Transverse colon (tissue), 4 donors: ENCODE measurements at regions not wholly inside any gene's neighbourhood (a gene's known extent, or its start where the extent isn't known, plus 50 kb on each side); places are given as distances from the start of the nearest gene placed in this dataset.

Source experiments
- DNase-seq: peaks from one replicate; pipeline ENCODE4 v3.0.0-alpha.2; 2019
- H3K27ac ChIP-seq, 4 donors: fragments of 200-600 bp; sonication (generic); 2 replicates each; pipeline ENCODE4 v1.5.1; 2016 to 2018; ENCODE audit warnings: inconsistent platforms in 4 of 4
- H3K27me3 ChIP-seq: fragments of 200-600 bp; sonication (generic); 2 replicates; pipeline ENCODE4 v1.5.1; 2017; ENCODE audit warnings: inconsistent platforms
- H3K36me3 ChIP-seq, 4 donors: fragments of 200-600 bp; sonication (generic); 2 replicates each; pipeline ENCODE4 v1.5.1; 2017 to 2019; ENCODE audit warnings: inconsistent platforms in 4 of 4
- H3K4me1 ChIP-seq, 4 donors: fragments of 200-600 bp; sonication (generic); 2 replicates each; pipeline ENCODE4 v1.5.1; 2017 to 2020; ENCODE audit warnings: inconsistent platforms in 4 of 4
- H3K4me3 ChIP-seq, 4 donors: fragments of 200-600 bp; sonication (generic); 1 replicate in 1 of 4; 2 replicates in 3 of 4; pipeline versions ENCODE4 v1.5.1 to v1.6.1; 2017 to 2019; ENCODE audit warnings: inconsistent platforms in 4 of 4
- H3K9me3 ChIP-seq, 2 donors: fragments of 200-600 bp; sonication (generic); 2 replicates each; pipeline ENCODE4 v1.5.1; 2017 to 2019; ENCODE audit warnings: inconsistent platforms in 2 of 2
- EP300 ChIP-seq: sonication (generic); formaldehyde crosslinking; IDR thresholded peaks from one replicate; pipeline ENCODE4 v1.6.1; 2017; ENCODE audit warnings: antibody characterized with exemption, low read depth
- POLR2A ChIP-seq: fragments of 450-650 bp; IDR thresholded peaks from one replicate; pipeline ENCODE4 v1.6.1; 2016; ENCODE audit warnings: antibody characterized with exemption, mild to moderate bottlenecking, moderate library complexity
- POLR2AphosphoS5 ChIP-seq, 3 donors: sonication (generic); formaldehyde crosslinking; IDR thresholded peaks; one replicate each; pipeline ENCODE4 v1.6.1; 2016; ENCODE audit warnings: antibody characterized with exemption in 3 of 3
- WGBS, 2 donors: methylation state at CpG; one replicate each; pipeline ENCODE4 v1.1.5; 2018; ENCODE audit warnings: low coverage in 1 of 2; 5-methylcytosine and 5-hydroxymethylcytosine counted together
- in situ Hi-C, 4 donors: fragments of 200-750 bp; cut with MboI; loops; one replicate each; pipeline versions ENCODE4 v1.15.0 to v1.15.1; 2017; ENCODE audit warnings: low sequenced_read_pairs in 3 of 4, low pct_ligation_motif_present in 1 of 4, low pct_unique_long_range_greater_than_20kb in 1 of 4
- intact Hi-C: fragments of 100-400 bp; cut with DNase I; formaldehyde crosslinking; loops from one replicate; pipeline ENCODE4 v1.15.1; 2023; ENCODE audit warnings: low total_unique reads
- TF ChIP-seq, protein P1 (sequence below), 5 experiments: fragments of 200-600 bp in 3 of 5; fragments of 450-650 bp in 2 of 5; sonication (generic) in 3 of 5; IDR thresholded peaks; 1 replicate in 2 of 5; 2 replicates in 3 of 5; pipeline ENCODE4 v1.5.1; 2016 to 2017; ENCODE audit warnings: antibody characterized with exemption in 5 of 5, inconsistent platforms in 3 of 5, mild to moderate bottlenecking in 2 of 5, moderate library complexity in 1 of 5

- WGBS, 2 donors: 83% methylated on average over 1 of the region's 1 CpG; no CpG with 5 or more reads in 1 of the 2 donors
- Histone ChIP-seq H3K9me3 (no peaks in the 10 kb centered on the region), H3K4me3 (no peak overlapping the region), H3K36me3 (no peaks in the 10 kb centered on the region), H3K4me1 (no peaks in the 10 kb centered on the region), H3K27ac (no peak overlapping the region), H3K27me3 (no peaks in the 10 kb centered on the region)
- in situ Hi-C loops (no loop called here), intact Hi-C loops (no loop called here)
- TF ChIP-seq, protein P1, sequence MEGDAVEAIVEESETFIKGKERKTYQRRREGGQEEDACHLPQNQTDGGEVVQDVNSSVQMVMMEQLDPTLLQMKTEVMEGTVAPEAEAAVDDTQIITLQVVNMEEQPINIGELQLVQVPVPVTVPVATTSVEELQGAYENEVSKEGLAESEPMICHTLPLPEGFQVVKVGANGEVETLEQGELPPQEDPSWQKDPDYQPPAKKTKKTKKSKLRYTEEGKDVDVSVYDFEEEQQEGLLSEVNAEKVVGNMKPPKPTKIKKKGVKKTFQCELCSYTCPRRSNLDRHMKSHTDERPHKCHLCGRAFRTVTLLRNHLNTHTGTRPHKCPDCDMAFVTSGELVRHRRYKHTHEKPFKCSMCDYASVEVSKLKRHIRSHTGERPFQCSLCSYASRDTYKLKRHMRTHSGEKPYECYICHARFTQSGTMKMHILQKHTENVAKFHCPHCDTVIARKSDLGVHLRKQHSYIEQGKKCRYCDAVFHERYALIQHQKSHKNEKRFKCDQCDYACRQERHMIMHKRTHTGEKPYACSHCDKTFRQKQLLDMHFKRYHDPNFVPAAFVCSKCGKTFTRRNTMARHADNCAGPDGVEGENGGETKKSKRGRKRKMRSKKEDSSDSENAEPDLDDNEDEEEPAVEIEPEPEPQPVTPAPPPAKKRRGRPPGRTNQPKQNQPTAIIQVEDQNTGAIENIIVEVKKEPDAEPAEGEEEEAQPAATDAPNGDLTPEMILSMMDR (IDR thresholded peaks at IDR 0.05): no peak
- TF ChIP-seq EP300: no peak
- no peak for TF ChIP-seq POLR2AphosphoS5 (IDR thresholded peaks at IDR 0.05)
- TF ChIP-seq POLR2A: no peak
- DNase-seq: no peak
These were observed 121.1 kb downstream of the CDC5L start for GRCh38 chr6:44508646-44509045.

DNA sequence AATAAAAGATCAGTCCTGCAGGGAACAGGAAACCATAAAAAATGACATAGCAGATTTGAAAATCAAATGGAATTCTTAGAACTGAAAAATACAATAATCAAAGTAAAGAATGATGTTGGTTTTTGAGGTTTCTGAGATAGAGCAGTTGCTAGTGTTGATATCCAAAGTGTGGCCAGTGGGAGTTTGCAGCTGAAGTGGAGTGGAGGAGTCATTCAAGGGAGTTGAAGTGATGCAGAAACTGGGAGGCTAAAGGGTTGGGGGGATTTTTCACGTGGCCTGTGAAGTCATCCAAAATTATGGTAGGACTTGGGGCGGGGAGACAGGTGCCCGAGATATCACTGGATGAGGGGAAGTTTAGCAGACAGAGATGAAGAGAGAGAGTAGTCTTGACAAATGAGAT lies 123.6 kb downstream of the CDC5L start:
- Histone ChIP-seq H3K9me3 (no peaks in the 10 kb centered on the region), H3K36me3 (no peaks in the 10 kb centered on the region), H3K27ac (no peak overlapping the region), H3K27me3 (no peaks in the 10 kb centered on the region), H3K4me1 (no peaks in the 10 kb centered on the region), H3K4me3 (no peak overlapping the region)
- in situ Hi-C loops (no loop called here), intact Hi-C loops (no loop called here)
- DNase-seq: no peak
- WGBS, 2 donors: 70 to 90% methylated on average over 3 of the region's 3 CpGs
- no peak for TF ChIP-seq POLR2A
- no peak for TF ChIP-seq EP300
- TF ChIP-seq POLR2AphosphoS5 (IDR thresholded peaks at IDR 0.05): no peak
- TF ChIP-seq, protein P1 (IDR thresholded peaks at IDR 0.05): no peak

DNA sequence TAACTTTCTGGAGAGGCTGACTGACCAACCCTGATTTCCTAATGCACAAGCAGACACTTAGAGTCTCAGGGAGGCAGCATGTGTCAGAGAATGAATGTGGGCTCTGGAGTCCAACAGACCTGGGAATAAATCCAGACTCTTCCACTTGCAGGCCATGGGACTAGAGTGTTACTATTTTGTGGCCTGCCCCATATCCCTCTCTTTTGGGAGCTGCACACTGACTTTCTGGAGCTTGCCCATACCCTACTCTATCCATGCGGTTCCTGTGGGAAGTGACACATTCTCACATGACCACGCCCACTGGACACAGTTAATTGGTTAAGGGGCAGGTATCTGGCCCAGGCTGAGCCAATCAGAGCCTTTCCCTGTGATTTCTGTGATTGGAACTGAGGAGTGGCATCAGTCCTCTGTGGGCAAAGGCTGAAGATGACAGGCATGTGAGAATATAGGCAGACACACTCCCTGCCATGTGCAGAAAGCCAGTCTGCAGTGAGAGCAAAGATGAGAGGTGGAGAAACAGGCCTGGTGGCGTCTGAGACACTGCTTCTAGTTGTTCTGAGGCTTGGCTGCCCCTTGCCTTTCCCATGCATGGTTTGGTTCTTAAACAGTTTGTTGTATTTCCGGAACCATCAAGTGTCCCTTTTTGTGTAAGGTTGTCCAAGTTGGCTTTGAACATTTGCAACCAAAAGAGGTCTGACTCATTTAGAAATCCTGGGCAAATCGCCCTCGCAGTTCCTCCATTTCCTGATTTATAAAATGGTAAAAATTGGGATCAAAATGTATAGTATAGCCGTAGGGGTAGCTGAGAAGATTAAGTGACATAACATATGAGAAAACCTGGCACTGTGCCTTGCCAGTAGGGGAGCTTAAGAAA lies 125.6 kb downstream of the CDC5L start:
- TF ChIP-seq, protein P1 (IDR thresholded peaks at IDR 0.05): no peak
- TF ChIP-seq EP300 (no peak), POLR2AphosphoS5 (IDR thresholded peaks at IDR 0.05) (no peak), POLR2A (no peak)
- intact Hi-C loops (no loop called here), in situ Hi-C loops (no loop called here)
- Histone ChIP-seq H3K4me3 (no peak overlapping the region), H3K4me1 (no peaks in the 10 kb centered on the region), H3K27ac (no peak overlapping the region), H3K9me3 (peaks cover 0 to 7% of the 10 kb centered on the region in 2 donors), H3K36me3 (no peaks in the 10 kb centered on the region), H3K27me3 (no peaks in the 10 kb centered on the region)
- 74 to 80% methylated on average over 5 to 7 of the region's 7 CpGs for WGBS, 2 donors
- no peak for DNase-seq

DNA sequence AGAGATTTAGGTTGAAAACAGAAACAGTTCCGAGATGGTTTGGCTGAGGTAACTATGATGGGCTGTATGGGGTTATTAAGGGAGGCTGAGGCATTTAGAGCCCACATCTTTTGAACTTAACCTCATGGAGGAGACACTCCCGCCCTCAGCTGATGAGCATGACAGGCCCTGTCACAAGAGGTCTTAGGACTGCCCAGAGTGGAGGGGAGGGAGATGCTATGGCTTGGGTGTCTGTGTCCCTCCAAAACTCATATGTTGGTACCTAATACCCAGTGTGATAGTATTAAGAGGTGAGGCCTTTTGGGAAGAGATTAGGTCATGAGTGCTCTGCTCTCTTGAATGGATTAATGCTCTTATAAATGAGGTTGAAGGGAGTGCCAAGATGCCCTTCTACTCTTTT lies 126.6 kb downstream of the CDC5L start:
- TF ChIP-seq POLR2AphosphoS5 (IDR thresholded peaks at IDR 0.05) (no peak), POLR2A (no peak), EP300 (no peak)
- TF ChIP-seq, protein P1 (IDR thresholded peaks at IDR 0.05): no peak
- H3K27ac ChIP-seq: no peak overlapping the region
- 82% methylated on average over 2 of the region's 2 CpGs for WGBS, 2 donors
- DNase-seq: no peak
- intact Hi-C loops: no loop called here
- no peaks in the 10 kb centered on the region for H3K36me3 ChIP-seq
- in situ Hi-C loops: no loop called here
- H3K4me3 ChIP-seq: no peak overlapping the region
- H3K9me3 ChIP-seq: peaks cover 0 to 11% of the 10 kb centered on the region in 2 donors
- no peaks in the 10 kb centered on the region for H3K4me1 ChIP-seq
- no peaks in the 10 kb centered on the region for H3K27me3 ChIP-seq
